Omental fat pad (tissue), 3 donors: ENCODE measurements at regions not wholly inside any gene's neighbourhood (a gene's known extent, or its start where the extent isn't known, plus 50 kb on each side); places are given as distances from the start of the nearest gene placed in this dataset.

Source experiments
- ATAC-seq: fragments of 150-250 bp; one replicate; pipeline ENCODE4 v1.9.1; 2016; ENCODE audit warnings: mild to moderate bottlenecking, moderate library complexity; ENCODE audit not compliant: low FRiP score
- DNase-seq: peaks from one replicate; pipeline ENCODE4 v3.0.0-alpha.2; 2019; ENCODE audit warnings: low spot score
- CTCF ChIP-seq, 3 donors: fragments of 450-650 bp; IDR thresholded peaks; one replicate each; pipeline ENCODE4 v1.5.1; 2016 to 2017; ENCODE audit warnings: antibody characterized with exemption in 3 of 3, mild to moderate bottlenecking in 3 of 3, moderate library complexity in 2 of 3

DNA sequence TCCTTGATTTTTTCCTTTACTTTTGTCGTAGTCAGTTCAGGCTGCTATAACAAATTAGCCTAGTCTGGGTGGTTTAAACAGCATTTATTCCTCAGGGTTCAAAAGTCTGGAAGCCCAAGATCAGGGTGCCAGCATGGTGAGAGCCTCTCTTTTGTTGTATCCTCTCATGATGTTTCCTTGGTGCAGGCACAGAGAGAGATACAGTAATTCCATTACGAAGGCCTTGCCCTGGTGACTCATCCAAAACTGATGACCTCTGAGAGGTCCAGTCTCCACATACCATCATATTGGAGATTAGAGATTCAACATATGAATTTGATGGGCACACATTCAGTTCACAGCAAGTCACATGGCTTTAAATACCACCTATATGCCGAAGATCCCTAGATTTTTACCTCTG lies 253.8 kb downstream of the CYRIA start:
- ATAC-seq, result no peak
- no peak for TF ChIP-seq CTCF (IDR thresholded peaks at IDR 0.05)
- no peak for DNase-seq

GRCh38 chr2:16409849-16410248 lies 255.8 kb downstream of the CYRIA start:
- no peak for TF ChIP-seq CTCF (IDR thresholded peaks at IDR 0.05)
- ATAC-seq, result no peak
- DNase-seq, result no peak

- no peak for TF ChIP-seq CTCF (IDR thresholded peaks at IDR 0.05)
- DNase-seq, result no peak
- no peak for ATAC-seq
Observed at GRCh38 chr2:16409006-16409390, 256.6 kb downstream of the CYRIA start.

DNA sequence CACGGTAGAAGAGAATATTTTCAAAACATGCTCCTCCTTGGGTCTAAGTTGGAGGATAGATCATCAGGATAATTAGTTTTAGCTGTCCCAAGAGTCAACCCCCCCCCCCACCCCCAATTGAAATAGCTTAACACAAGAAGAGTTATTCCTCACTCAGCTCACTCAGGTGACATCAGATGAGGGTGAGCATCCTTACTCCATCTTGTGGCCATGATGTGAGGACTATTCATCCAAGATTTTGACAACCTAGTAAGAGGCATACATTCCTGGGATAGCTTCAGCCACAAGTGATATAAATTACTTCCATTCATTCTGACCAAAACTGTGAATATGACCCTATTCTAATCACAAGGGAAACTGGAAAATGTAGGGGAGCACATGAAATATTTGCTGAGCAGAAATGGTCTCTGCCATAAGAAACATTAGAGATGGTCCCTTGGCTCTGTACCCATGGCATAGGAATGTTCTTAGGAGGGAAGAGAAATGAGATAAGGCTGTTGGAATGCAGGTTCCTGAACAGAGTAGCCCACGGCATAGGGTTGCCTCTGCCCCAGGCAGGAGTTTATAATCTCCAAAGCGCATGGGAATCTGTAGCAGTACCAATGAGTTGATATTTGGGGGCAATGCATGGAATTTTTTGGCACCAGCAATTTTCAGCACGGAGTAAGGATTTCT lies 257.2 kb downstream of the CYRIA start:
- TF ChIP-seq CTCF (IDR thresholded peaks at IDR 0.05), result no peak
- ATAC-seq (peak; percentile 45), DNase-seq (no peak)

GRCh38 chr2:16407358-16407757 lies 258.3 kb downstream of the CYRIA start:
- TF ChIP-seq CTCF (IDR thresholded peaks at IDR 0.05), result no peak
- no peak for ATAC-seq
- no peak for DNase-seq

GRCh38 chr2:16406496-16407289 lies 258.9 kb downstream of the CYRIA start:
- no peak for ATAC-seq
- no peak for DNase-seq
- no peak for TF ChIP-seq CTCF (IDR thresholded peaks at IDR 0.05)

- TF ChIP-seq CTCF (IDR thresholded peaks at IDR 0.05), result no peak
- ATAC-seq (no peak), DNase-seq (no peak)
Observed at GRCh38 chr2:16405551-16405950, 260.1 kb downstream of the CYRIA start.
